ENCODE measurements at regions not wholly inside any gene's neighbourhood (a gene's known extent, or its start where the extent isn't known, plus 50 kb on each side); places are given as distances from the start of the nearest gene placed in this dataset.

DNA sequence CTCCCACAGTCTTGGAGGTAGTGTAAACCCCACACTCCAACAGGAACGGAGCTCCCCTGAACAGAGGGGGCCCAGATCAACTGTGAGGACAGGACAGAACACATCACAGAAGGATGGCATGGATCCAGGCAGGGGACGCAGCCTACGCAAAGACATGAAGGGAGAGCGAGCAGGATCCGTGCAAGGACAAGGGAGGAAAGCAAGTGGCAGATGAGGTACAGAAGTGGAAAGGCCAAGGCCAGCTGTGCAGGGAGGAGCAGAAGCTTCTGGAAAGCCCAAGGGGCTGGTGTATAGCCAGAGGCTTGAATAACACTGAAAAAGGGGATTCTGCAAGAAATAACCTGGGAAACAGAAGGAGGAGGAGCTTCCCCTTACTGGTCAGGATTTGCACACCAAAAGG is 81.2 kb downstream of the SIPA1L2 start:
- TF ChIP-seq SUZ12 (IDR thresholded peaks at IDR 0.05; ENCODE audit: extremely low read depth, insufficient read depth, insufficient read length) (no peak), YY1 (IDR thresholded peaks at IDR 0.05; ENCODE audit: insufficient read depth, insufficient read length) (no peak), ZNF274 (IDR thresholded peaks at IDR 0.05; ENCODE audit: low read depth, low read length) (no peak)
- Histone ChIP-seq H3K4me3 (ENCODE audit: insufficient read length, low read depth) (no peak overlapping the region), H3K9me3 (ENCODE audit: insufficient read depth, low read length) (0 out of 2 replicates have a peak, but pooled peaks cover 7% of the 10 kb centered on the region), H3K4me1 (ENCODE audit: insufficient read depth, insufficient read length) (peaks cover 3% of the 10 kb centered on the region), H3K9ac (ENCODE audit: insufficient read length, low read depth) (peak overlapping the region; percentile 27), H3K27me3 (ENCODE audit: insufficient read depth, insufficient read length) (no peaks in the 10 kb centered on the region), H3K36me3 (ENCODE audit: insufficient read depth, insufficient read length, low read length) (peaks cover 8% of the 10 kb centered on the region)
- DNase-seq (ENCODE audit: low read depth, low spot score), result no peak

DNA sequence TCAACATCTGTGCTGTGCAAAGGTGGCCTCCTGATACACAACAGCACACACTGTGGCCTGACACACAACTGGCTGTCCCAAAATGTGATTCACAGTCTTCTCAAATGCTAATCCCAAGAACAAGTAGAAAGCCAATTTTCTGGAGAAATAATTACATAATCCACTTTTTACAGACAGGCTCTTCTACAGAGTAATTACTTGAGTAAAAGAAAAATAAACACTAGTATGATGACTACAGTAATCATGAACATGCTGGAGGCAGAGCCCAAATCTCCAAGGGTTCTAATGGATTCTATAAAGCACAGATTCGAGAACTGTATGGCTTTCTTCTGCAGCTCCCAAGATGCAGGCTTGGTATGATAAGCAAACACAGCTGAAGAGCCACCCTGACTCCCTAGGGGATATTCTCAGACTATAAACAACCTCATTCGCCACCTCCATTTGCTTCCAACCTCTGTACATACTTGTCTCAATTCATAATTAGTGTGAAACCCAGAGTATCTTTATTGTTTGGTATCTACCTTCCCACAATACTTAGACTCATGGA is 81.9 kb downstream of the SIPA1L2 start:
- peaks cover 3% of the 10 kb centered on the region for H3K4me1 ChIP-seq (ENCODE audit: insufficient read depth, insufficient read length)
- H3K27me3 ChIP-seq (ENCODE audit: insufficient read depth, insufficient read length), result no peaks in the 10 kb centered on the region
- no peak overlapping the region for H3K4me3 ChIP-seq (ENCODE audit: insufficient read length, low read depth)
- 0 out of 2 replicates have a peak, but pooled peaks cover 7% of the 10 kb centered on the region for H3K9me3 ChIP-seq (ENCODE audit: insufficient read depth, low read length)
- TF ChIP-seq YY1 (IDR thresholded peaks at IDR 0.05; ENCODE audit: insufficient read depth, insufficient read length) (no peak), ZNF274 (IDR thresholded peaks at IDR 0.05; ENCODE audit: low read depth, low read length) (no peak), SUZ12 (IDR thresholded peaks at IDR 0.05; ENCODE audit: extremely low read depth, insufficient read depth, insufficient read length) (no peak)
- no peak for DNase-seq (ENCODE audit: low read depth, low spot score)
- H3K9ac ChIP-seq (ENCODE audit: insufficient read length, low read depth), result no peak overlapping the region
- peaks cover 7% of the 10 kb centered on the region for H3K36me3 ChIP-seq (ENCODE audit: insufficient read depth, insufficient read length, low read length)

DNA sequence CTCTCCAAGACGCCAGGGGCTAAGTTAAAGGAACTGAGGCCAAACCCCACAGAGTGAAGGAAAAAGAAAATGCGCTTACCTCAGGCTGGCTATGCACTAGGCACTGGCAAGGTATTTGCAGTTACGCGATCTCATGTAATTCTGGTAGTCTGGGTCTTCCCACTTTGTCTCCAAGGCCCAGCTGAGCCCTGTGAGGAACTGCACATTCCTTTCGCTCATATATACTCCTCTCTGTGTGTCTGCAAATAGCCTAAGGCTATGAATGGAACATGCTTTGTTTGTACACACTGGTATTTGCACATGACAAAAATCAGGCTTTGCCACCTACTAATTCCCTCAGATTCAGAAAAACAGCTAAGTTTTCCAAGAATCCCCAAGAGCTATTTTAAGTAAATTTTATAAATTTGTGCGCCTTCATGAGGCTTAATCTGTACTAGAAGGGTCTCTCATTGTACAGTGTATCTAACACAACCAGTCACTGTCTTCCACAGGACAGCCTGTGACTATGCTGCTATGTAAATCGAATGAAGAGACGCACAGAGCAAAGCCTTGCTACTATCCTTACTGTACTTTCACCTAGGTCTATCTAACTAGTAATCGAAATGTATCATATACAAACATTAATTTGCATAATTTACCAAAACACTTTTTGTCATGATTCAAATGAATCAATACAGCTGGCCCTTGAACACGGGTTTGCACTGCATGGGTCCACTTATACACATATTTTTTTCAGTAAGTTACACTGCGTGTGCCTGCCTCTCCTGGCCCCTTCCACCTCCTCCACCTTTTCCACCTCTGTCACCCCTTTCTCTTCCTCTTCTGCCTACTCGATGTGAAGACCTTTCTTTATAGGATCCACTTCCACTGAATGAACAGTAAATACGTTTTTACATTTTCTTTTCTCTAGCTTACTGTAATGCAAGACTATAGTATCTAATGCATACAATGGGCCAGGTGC is 87.0 kb downstream of the SIPA1L2 start:
- Histone ChIP-seq H3K4me3 (ENCODE audit: insufficient read length, low read depth) (no peak overlapping the region), H3K9ac (ENCODE audit: insufficient read length, low read depth) (no peak overlapping the region), H3K4me1 (ENCODE audit: insufficient read depth, insufficient read length) (no peaks in the 10 kb centered on the region), H3K36me3 (ENCODE audit: insufficient read depth, insufficient read length, low read length) (no peaks in the 10 kb centered on the region), H3K9me3 (ENCODE audit: insufficient read depth, low read length) (no peaks in the 10 kb centered on the region), H3K27me3 (ENCODE audit: insufficient read depth, insufficient read length) (no peaks in the 10 kb centered on the region)
- no peak for DNase-seq (ENCODE audit: low read depth, low spot score)
- TF ChIP-seq ZNF274 (IDR thresholded peaks at IDR 0.05; ENCODE audit: low read depth, low read length) (no peak), YY1 (IDR thresholded peaks at IDR 0.05; ENCODE audit: insufficient read depth, insufficient read length) (no peak), SUZ12 (IDR thresholded peaks at IDR 0.05; ENCODE audit: extremely low read depth, insufficient read depth, insufficient read length) (no peak)

DNA sequence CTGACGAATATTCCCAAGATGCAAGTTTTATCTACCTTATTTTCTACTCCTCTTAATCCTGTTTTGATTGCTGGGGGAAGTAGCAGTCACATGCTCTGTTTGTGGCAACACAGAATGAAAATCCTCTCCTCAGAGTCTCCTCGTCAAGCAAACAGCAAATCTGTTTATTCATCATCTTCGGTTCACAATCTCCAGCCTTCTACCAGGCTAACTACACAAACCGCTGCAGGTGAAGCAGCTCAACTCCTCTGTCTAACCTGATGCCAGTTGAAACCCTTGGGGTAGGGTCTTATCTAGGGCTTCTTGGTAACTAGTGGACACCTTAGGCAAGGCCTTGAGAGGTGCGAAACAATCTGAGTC is 91.0 kb downstream of the SIPA1L2 start:
- TF ChIP-seq SUZ12 (IDR thresholded peaks at IDR 0.05; ENCODE audit: extremely low read depth, insufficient read depth, insufficient read length), result no peak
- TF ChIP-seq ZNF274 (IDR thresholded peaks at IDR 0.05; ENCODE audit: low read depth, low read length), result no peak
- TF ChIP-seq YY1 (IDR thresholded peaks at IDR 0.05; ENCODE audit: insufficient read depth, insufficient read length), result no peak
- peaks cover 3% of the 10 kb centered on the region for H3K36me3 ChIP-seq (ENCODE audit: insufficient read depth, insufficient read length, low read length)
- H3K4me3 ChIP-seq (ENCODE audit: insufficient read length, low read depth), result no peak overlapping the region
- no peaks in the 10 kb centered on the region for H3K27me3 ChIP-seq (ENCODE audit: insufficient read depth, insufficient read length)
- no peaks in the 10 kb centered on the region for H3K4me1 ChIP-seq (ENCODE audit: insufficient read depth, insufficient read length)
- H3K9me3 ChIP-seq (ENCODE audit: insufficient read depth, low read length), result no peaks in the 10 kb centered on the region
- DNase-seq (ENCODE audit: low read depth, low spot score), result no peak
- H3K9ac ChIP-seq (ENCODE audit: insufficient read length, low read depth), result no peak overlapping the region

DNA sequence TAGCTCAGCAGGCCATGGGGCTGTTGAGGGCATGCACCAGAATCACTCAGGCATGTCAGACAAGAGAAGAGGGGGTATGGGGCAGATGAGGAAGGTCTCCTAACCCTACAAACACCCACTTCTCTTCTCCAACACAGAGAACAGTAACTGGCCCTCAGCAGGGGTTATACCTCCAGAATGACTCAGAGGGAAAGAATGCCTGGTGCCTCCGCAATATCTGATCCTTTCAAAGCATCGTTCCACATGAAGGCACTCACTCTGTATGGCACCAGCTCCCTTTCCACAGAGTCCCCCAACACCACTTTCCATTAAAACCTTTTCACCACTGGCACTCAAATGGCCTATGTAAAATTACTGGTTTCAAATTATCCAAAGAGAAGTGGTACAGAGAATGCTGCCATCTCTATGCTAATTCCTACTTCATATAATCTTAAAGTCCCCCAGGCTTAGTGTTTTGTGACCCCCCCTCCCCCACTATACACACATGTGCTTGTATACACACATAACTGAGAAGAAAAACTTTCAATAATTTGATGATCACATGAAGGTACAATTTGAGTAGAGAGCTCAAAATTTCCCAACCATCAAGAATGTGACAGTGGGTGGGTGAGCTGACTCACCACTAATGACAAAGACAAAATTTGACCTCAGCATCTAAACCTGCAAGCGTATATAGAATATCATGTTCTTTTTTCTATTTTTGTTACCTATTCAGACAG is 91.5 kb downstream of the SIPA1L2 start:
- Histone ChIP-seq H3K4me3 (ENCODE audit: insufficient read length, low read depth) (no peak overlapping the region), H3K9ac (ENCODE audit: insufficient read length, low read depth) (no peak overlapping the region), H3K9me3 (ENCODE audit: insufficient read depth, low read length) (no peaks in the 10 kb centered on the region), H3K27me3 (ENCODE audit: insufficient read depth, insufficient read length) (no peaks in the 10 kb centered on the region), H3K36me3 (ENCODE audit: insufficient read depth, insufficient read length, low read length) (peaks cover 5% of the 10 kb centered on the region), H3K4me1 (ENCODE audit: insufficient read depth, insufficient read length) (no peaks in the 10 kb centered on the region)
- DNase-seq (ENCODE audit: low read depth, low spot score), result peak; percentile 86
- TF ChIP-seq ZNF274 (IDR thresholded peaks at IDR 0.05; ENCODE audit: low read depth, low read length), result no peak
- TF ChIP-seq SUZ12 (IDR thresholded peaks at IDR 0.05; ENCODE audit: extremely low read depth, insufficient read depth, insufficient read length), result no peak
- no peak for TF ChIP-seq YY1 (IDR thresholded peaks at IDR 0.05; ENCODE audit: insufficient read depth, insufficient read length)

DNA sequence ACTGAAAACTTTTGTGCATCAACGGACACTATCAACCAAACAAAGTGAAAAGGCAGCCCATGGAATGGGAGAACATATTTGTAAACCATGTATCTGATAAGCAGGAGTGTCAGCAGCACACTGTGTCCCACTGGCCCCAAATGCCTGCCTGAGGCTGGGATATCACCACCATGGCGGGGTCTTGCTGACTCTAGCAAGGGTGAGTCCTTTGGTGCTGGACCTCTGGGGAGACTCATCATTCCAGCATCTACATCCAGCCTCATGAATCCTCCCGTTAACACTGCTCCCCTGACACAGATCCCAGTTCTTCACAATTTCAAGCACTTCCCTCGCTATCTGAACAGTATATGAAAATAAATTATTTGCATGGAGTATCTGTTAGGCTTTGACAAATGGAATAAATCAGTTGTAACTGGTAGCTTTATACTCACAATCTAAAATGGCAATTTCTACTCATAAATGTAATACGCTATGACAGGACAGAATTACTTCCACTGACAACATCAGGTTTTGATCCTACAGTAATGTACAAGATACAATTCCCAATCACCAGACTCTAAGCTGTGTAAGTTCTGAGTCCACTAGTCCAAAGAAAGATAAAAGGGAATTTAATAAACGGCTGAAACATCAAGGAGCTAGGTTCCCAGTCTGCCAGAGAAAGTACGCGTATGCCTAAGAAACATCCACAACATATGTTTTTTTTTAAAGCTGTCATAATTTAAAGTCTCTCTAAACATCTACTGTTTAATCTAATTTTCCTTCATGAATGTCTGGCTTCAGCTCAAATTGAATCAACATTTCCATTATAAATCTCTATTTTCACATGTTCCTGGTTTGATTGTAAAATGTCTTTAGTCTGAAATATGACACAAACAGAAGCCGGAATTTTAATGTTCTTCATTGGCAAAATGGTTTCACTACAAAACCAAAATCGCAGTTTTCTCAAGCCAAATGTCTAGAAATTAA is 95.1 kb downstream of the SIPA1L2 start:
- no peak for TF ChIP-seq ZNF274 (IDR thresholded peaks at IDR 0.05; ENCODE audit: low read depth, low read length)
- no peak for TF ChIP-seq YY1 (IDR thresholded peaks at IDR 0.05; ENCODE audit: insufficient read depth, insufficient read length)
- TF ChIP-seq SUZ12 (IDR thresholded peaks at IDR 0.05; ENCODE audit: extremely low read depth, insufficient read depth, insufficient read length), result no peak

More for the DNA sequence above, 95.1 kb downstream of the SIPA1L2 start:
- no peaks in the 10 kb centered on the region for H3K9me3 ChIP-seq (ENCODE audit: insufficient read depth, low read length)
- no peak for DNase-seq (ENCODE audit: low read depth, low spot score)
- H3K36me3 ChIP-seq (ENCODE audit: insufficient read depth, insufficient read length, low read length), result peaks cover 21% of the 10 kb centered on the region
- no peaks in the 10 kb centered on the region for H3K27me3 ChIP-seq (ENCODE audit: insufficient read depth, insufficient read length)
- H3K9ac ChIP-seq (ENCODE audit: insufficient read length, low read depth), result no peak overlapping the region
- no peak overlapping the region for H3K4me3 ChIP-seq (ENCODE audit: insufficient read length, low read depth)
- no peaks in the 10 kb centered on the region for H3K4me1 ChIP-seq (ENCODE audit: insufficient read depth, insufficient read length)
